ENCODE measurements at regions not wholly inside any gene's neighbourhood (a gene's known extent, or its start where the extent isn't known, plus 50 kb on each side); places are given as distances from the start of the nearest gene placed in this dataset.

GRCh38 chr4:140249351-140249750 is 95.4 kb upstream of the MAML3 start:
- TF ChIP-seq CTCF (IDR thresholded peaks at IDR 0.05; ENCODE audit: low read depth, low read length, poor library complexity, severe bottlenecking) (no peak), EZH2phosphoT487 (IDR thresholded peaks at IDR 0.05; ENCODE audit: borderline replicate concordance, low read length) (no peak)

Measured in DOHH2 (cell line).